Psoas muscle (tissue), 7 donors: ENCODE measurements at regions not wholly inside any gene's neighbourhood (a gene's known extent, or its start where the extent isn't known, plus 50 kb on each side); places are given as distances from the start of the nearest gene placed in this dataset.

Source experiments
- ATAC-seq, 4 donors: fragments of 200-7000 bp; cut with Tn5 transposase; one replicate each; pipeline ENCODE4 v1.9.1; 2020; ENCODE audit warnings: moderate library complexity in 3 of 4, mild to moderate bottlenecking in 2 of 4
- DNase-seq, 2 donors: peaks; one replicate each; pipeline ENCODE4 v3.0.0-alpha.2; 2020
- H3K27ac ChIP-seq: fragments of 200-600 bp; one replicate; pipeline ENCODE4 v1.8.0; 2022
- H3K27me3 ChIP-seq, 3 donors: fragments of 200-600 bp in 1 of 3; one replicate each; pipeline versions ENCODE4 v1.6.1 to v1.8.0; 2013 to 2022; ENCODE audit warnings: low read length in 2 of 3, mild to moderate bottlenecking in 2 of 3, moderate library complexity in 1 of 3; ENCODE audit not compliant: insufficient read depth in 3 of 3
- H3K36me3 ChIP-seq, 2 donors: fragments of 200-600 bp in 1 of 2; one replicate each; pipeline versions ENCODE4 v1.6.1 to v1.8.0; 2013 to 2022; ENCODE audit warnings: low read depth in 1 of 2, mild to moderate bottlenecking in 1 of 2, moderate library complexity in 1 of 2; ENCODE audit not compliant: insufficient read depth in 1 of 2
- H3K4me1 ChIP-seq: fragments of 200-600 bp; one replicate; pipeline ENCODE4 v1.8.0; 2022
- H3K4me3 ChIP-seq: fragments of 200-600 bp; one replicate; pipeline ENCODE4 v1.8.0; 2022; ENCODE audit warnings: mild to moderate bottlenecking
- H3K9me3 ChIP-seq: fragments of 200-600 bp; one replicate; pipeline ENCODE4 v1.8.0; 2022
- WGBS, 3 donors: extraction: QIAGEN DNeasy Blood & Tissue Kit; methylation state at CpG; one replicate each; pipeline versions ENCODE4 v1.1.6 to v1.1.7; 2013; 5-methylcytosine and 5-hydroxymethylcytosine counted together
- intact Hi-C, 2 donors: fragments of 100-400 bp; cut with DNase I; formaldehyde crosslinking; loops; one replicate each; pipeline versions ENCODE4 v1.11.0 to v1.14.2; 2022
- TF ChIP-seq, protein P1 (sequence below): fragments of 200-600 bp; IDR thresholded peaks from one replicate; pipeline ENCODE4 v1.8.0; 2022; ENCODE audit warnings: antibody characterized with exemption
- donor health status: healthy with polysubstance abuse.
- donor health status: DM: no; HTN: no; CAD: no; lungs with moderate emphysema.
- donor health status: Bipolar disorder and iron deficiency.
- donor health status: healthy.
- donor health status: DM: yes; HTN: yes; CAD: no.
- donor health status: DM: no; HTN: no; CAD: no.
- donor health status: DM: yes; HTN: yes; CAD: no.

DNA sequence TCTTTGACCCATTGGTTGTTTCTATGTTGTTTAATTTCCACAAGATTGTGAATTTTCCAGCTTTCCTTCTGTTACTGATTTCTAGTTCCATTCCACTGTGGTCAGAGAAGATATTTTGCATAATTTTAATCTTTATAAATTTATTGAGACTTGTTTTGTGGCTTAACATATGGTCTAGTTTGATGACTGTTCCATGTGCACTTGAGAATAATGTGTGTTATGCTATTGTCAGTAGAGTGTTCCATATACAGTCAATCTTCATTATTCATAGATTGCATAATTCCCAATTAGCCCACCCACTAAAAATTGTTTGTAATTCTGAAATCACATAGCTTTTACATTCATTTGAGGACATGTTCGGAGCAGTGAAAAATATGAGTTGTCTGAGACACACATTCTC, 346.1 kb upstream of the DDI1 start:
- Histone ChIP-seq H3K36me3 (no peaks in the 10 kb centered on the region), H3K4me3 (no peak overlapping the region), H3K27me3 (no peaks in the 10 kb centered on the region), H3K4me1 (no peaks in the 10 kb centered on the region), H3K27ac (no peak overlapping the region), H3K9me3 (no peaks in the 10 kb centered on the region)
- WGBS, 3 donors, result 41 to 91% (median 90%) methylated on average over 1 of the region's 1 CpG
- intact Hi-C loops, result no loop called here
- TF ChIP-seq, protein P1, sequence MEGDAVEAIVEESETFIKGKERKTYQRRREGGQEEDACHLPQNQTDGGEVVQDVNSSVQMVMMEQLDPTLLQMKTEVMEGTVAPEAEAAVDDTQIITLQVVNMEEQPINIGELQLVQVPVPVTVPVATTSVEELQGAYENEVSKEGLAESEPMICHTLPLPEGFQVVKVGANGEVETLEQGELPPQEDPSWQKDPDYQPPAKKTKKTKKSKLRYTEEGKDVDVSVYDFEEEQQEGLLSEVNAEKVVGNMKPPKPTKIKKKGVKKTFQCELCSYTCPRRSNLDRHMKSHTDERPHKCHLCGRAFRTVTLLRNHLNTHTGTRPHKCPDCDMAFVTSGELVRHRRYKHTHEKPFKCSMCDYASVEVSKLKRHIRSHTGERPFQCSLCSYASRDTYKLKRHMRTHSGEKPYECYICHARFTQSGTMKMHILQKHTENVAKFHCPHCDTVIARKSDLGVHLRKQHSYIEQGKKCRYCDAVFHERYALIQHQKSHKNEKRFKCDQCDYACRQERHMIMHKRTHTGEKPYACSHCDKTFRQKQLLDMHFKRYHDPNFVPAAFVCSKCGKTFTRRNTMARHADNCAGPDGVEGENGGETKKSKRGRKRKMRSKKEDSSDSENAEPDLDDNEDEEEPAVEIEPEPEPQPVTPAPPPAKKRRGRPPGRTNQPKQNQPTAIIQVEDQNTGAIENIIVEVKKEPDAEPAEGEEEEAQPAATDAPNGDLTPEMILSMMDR, result no peak
- DNase-seq (no peak), ATAC-seq (no peak)

GRCh38 chr11:103696123-103696522, 340.3 kb upstream of the DDI1 start:
- Histone ChIP-seq H3K9me3 (no peaks in the 10 kb centered on the region), H3K4me1 (no peaks in the 10 kb centered on the region), H3K36me3 (no peaks in the 10 kb centered on the region), H3K27me3 (no peaks in the 10 kb centered on the region), H3K27ac (no peak overlapping the region), H3K4me3 (no peak overlapping the region)
- DNase-seq (no peak), ATAC-seq (no peak)
- TF ChIP-seq, protein P1, result no peak
- intact Hi-C loops, result no loop called here

- Histone ChIP-seq H3K4me3 (no peak overlapping the region), H3K9me3 (no peaks in the 10 kb centered on the region), H3K27ac (no peak overlapping the region), H3K27me3 (no peaks in the 10 kb centered on the region), H3K36me3 (no peaks in the 10 kb centered on the region), H3K4me1 (no peaks in the 10 kb centered on the region)
- intact Hi-C loops, result no loop called here
- DNase-seq (no peak), ATAC-seq (no peak)
- WGBS, 3 donors, result 50 to 71% (median 54%) methylated on average over 3 of the region's 3 CpGs
- TF ChIP-seq, protein P1, result no peak
These were observed 337.2 kb upstream of the DDI1 start for GRCh38 chr11:103699216-103699615.

DNA sequence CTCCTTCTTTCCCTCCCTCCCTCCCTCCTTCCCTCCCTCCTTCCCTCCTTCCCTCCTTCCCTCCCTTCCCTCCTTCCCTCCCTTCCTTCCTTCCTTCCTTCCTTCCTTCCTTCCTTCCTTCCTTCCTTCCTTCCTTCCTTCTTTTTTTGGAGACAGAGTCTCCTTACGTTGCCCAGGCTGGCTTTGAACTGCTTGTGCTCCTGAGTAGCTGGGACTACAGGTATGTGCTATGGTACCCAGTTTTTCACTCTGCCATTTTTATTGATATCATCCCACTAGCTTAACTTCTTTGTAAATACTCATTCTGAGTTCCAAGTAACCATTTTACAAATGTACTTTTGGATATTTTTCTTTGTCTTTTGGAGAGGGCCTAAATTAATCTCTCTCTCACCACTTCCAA, 336.8 kb upstream of the DDI1 start:
- Histone ChIP-seq H3K4me3 (no peak overlapping the region), H3K9me3 (no peaks in the 10 kb centered on the region), H3K27me3 (no peaks in the 10 kb centered on the region), H3K4me1 (no peaks in the 10 kb centered on the region), H3K27ac (no peak overlapping the region), H3K36me3 (no peaks in the 10 kb centered on the region)
- TF ChIP-seq, protein P1, result no peak
- no peak for ATAC-seq
- DNase-seq, result no peak
- intact Hi-C loops, result no loop called here
- WGBS, 3 donors, result 88 to 100% methylated on average over 1 of the region's 1 CpG; no CpG with 5 or more reads in 1 of the 3 donors

GRCh38 chr11:103700622-103701021, 335.8 kb upstream of the DDI1 start:
- intact Hi-C loops, result no loop called here
- Histone ChIP-seq H3K27me3 (no peaks in the 10 kb centered on the region), H3K4me3 (no peak overlapping the region), H3K9me3 (no peaks in the 10 kb centered on the region), H3K27ac (no peak overlapping the region), H3K4me1 (no peaks in the 10 kb centered on the region), H3K36me3 (no peaks in the 10 kb centered on the region)
- ATAC-seq (peak in 1 of 4 donors; percentile 63), DNase-seq (no peak)
- TF ChIP-seq, protein P1, result no peak
- WGBS, 3 donors, result 20 to 35% (median 25%) methylated on average over 1 of the region's 1 CpG
